ENCODE measurements at regions not wholly inside any gene's neighbourhood (a gene's known extent, or its start where the extent isn't known, plus 50 kb on each side); places are given as distances from the start of the nearest gene placed in this dataset.
A peak's percentile ranks its signal among the peaks of the same experiment; 100 is the strongest.

DNA sequence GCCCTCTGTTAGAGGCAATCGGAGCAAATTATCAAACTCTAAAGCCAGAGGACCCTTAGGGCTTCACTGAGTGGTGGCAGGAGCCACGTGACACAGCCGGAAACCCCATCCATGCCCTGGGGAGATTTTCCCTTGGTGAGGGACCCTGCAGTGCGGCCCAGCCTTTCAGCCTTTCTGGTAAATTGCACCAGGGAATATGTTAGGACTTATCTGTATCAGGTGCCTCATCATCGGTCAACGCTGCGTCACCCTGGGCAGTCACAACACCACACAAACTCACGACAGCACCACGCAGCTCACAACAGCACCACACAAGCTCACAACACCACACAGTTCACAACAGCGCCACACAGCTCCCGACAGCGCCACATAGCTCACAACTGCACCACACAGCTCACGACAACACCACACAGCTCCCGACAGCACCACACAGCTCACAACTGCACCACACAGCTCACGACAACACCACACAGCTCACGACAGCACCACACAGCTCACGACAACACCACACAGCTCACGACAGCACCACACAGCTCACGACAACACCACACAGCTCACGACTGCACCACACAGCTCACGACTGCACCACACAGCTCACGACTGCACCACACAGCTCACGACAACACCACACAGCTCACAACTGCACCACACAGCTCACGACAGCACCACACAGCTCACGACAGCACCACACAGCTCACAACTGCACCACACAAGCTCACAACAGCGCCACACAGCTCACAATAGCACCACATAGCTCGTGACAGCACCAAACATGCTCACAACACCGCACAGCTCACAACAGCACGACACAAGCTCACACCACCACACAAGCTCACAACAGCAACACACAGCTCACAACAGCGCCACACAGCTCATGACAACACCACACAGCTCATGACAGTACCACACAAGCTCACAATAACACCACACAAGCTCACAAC lies 199.0 kb downstream of the DLL1 start:
- Mint-ChIP-seq H3K27me3 (ENCODE audit: low read depth) (no peaks in the 10 kb centered on the region), H3K36me3 (no peaks in the 10 kb centered on the region), H3K27ac (no peak overlapping the region), H3K4me1 (0 out of 2 replicates have a peak, but pooled peaks cover 3% of the 10 kb centered on the region), H3K9me3 (no peaks in the 10 kb centered on the region), H3K4me3 (no peak overlapping the region)
- DNase-seq (ENCODE audit: low spot score), result peak; percentile 2
- ChIA-PET CTCF (interaction anchor here (1.2 to 1.3 kb wide), 2 partner anchors 130 to 261 kb away, joined by 4 read pairs; no protein-coding TSS in a partner anchor), POLR2A (no interaction called here)
- ATAC-seq, result no peak
- TF ChIP-seq MXD4 (CRISPR knock-in tag; IDR thresholded peaks at IDR 0.05; ENCODE audit: borderline replicate concordance) (no peak), ETV6 (CRISPR knock-in tag; IDR thresholded peaks at IDR 0.05) (no peak), ZNF423 (CRISPR knock-in tag; IDR thresholded peaks at IDR 0.05) (no peak), NR2C2 (CRISPR knock-in tag; IDR thresholded peaks at IDR 0.05) (no peak), ZNF121 (CRISPR knock-in tag; IDR thresholded peaks at IDR 0.05) (no peak), RELA (CRISPR knock-in tag; IDR thresholded peaks at IDR 0.05; ENCODE audit: borderline replicate concordance) (no peak), ZNF396 (CRISPR knock-in tag; IDR thresholded peaks at IDR 0.05; ENCODE audit: borderline replicate concordance) (no peak), HMGA2 (CRISPR knock-in tag; IDR thresholded peaks at IDR 0.05) (no peak), FOXP1 (CRISPR knock-in tag; IDR thresholded peaks at IDR 0.05; ENCODE audit: borderline replicate concordance) (no peak), ZBTB21 (CRISPR knock-in tag; IDR thresholded peaks at IDR 0.05; ENCODE audit: borderline replicate concordance) (no peak)
- TF ChIP-seq, protein P1, sequence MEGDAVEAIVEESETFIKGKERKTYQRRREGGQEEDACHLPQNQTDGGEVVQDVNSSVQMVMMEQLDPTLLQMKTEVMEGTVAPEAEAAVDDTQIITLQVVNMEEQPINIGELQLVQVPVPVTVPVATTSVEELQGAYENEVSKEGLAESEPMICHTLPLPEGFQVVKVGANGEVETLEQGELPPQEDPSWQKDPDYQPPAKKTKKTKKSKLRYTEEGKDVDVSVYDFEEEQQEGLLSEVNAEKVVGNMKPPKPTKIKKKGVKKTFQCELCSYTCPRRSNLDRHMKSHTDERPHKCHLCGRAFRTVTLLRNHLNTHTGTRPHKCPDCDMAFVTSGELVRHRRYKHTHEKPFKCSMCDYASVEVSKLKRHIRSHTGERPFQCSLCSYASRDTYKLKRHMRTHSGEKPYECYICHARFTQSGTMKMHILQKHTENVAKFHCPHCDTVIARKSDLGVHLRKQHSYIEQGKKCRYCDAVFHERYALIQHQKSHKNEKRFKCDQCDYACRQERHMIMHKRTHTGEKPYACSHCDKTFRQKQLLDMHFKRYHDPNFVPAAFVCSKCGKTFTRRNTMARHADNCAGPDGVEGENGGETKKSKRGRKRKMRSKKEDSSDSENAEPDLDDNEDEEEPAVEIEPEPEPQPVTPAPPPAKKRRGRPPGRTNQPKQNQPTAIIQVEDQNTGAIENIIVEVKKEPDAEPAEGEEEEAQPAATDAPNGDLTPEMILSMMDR (IDR thresholded peaks at IDR 0.05), result no peak
- TF ChIP-seq, protein P2, sequence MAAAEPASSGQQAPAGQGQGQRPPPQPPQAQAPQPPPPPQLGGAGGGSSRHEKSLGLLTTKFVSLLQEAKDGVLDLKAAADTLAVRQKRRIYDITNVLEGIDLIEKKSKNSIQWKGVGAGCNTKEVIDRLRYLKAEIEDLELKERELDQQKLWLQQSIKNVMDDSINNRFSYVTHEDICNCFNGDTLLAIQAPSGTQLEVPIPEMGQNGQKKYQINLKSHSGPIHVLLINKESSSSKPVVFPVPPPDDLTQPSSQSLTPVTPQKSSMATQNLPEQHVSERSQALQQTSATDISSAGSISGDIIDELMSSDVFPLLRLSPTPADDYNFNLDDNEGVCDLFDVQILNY (CRISPR knock-in tag; IDR thresholded peaks at IDR 0.05), result no peak
- TF ChIP-seq, protein P3, sequence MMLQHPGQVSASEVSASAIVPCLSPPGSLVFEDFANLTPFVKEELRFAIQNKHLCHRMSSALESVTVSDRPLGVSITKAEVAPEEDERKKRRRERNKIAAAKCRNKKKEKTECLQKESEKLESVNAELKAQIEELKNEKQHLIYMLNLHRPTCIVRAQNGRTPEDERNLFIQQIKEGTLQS (CRISPR knock-in tag; conservative IDR thresholded peaks at IDR 0.05), result no peak
- TF ChIP-seq, protein P4, sequence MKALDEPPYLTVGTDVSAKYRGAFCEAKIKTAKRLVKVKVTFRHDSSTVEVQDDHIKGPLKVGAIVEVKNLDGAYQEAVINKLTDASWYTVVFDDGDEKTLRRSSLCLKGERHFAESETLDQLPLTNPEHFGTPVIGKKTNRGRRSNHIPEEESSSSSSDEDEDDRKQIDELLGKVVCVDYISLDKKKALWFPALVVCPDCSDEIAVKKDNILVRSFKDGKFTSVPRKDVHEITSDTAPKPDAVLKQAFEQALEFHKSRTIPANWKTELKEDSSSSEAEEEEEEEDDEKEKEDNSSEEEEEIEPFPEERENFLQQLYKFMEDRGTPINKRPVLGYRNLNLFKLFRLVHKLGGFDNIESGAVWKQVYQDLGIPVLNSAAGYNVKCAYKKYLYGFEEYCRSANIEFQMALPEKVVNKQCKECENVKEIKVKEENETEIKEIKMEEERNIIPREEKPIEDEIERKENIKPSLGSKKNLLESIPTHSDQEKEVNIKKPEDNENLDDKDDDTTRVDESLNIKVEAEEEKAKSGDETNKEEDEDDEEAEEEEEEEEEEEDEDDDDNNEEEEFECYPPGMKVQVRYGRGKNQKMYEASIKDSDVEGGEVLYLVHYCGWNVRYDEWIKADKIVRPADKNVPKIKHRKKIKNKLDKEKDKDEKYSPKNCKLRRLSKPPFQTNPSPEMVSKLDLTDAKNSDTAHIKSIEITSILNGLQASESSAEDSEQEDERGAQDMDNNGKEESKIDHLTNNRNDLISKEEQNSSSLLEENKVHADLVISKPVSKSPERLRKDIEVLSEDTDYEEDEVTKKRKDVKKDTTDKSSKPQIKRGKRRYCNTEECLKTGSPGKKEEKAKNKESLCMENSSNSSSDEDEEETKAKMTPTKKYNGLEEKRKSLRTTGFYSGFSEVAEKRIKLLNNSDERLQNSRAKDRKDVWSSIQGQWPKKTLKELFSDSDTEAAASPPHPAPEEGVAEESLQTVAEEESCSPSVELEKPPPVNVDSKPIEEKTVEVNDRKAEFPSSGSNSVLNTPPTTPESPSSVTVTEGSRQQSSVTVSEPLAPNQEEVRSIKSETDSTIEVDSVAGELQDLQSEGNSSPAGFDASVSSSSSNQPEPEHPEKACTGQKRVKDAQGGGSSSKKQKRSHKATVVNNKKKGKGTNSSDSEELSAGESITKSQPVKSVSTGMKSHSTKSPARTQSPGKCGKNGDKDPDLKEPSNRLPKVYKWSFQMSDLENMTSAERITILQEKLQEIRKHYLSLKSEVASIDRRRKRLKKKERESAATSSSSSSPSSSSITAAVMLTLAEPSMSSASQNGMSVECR (CRISPR knock-in tag; IDR thresholded peaks at IDR 0.05; ENCODE audit: borderline replicate concordance), result no peak
- TF ChIP-seq, protein P5, sequence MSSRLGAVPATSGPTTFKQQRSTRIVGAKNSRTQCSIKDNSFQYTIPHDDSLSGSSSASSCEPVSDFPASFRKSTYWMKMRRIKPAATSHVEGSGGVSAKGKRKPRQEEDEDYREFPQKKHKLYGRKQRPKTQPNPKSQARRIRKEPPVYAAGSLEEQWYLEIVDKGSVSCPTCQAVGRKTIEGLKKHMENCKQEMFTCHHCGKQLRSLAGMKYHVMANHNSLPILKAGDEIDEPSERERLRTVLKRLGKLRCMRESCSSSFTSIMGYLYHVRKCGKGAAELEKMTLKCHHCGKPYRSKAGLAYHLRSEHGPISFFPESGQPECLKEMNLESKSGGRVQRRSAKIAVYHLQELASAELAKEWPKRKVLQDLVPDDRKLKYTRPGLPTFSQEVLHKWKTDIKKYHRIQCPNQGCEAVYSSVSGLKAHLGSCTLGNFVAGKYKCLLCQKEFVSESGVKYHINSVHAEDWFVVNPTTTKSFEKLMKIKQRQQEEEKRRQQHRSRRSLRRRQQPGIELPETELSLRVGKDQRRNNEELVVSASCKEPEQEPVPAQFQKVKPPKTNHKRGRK (CRISPR knock-in tag; IDR thresholded peaks at IDR 0.05; ENCODE audit: borderline replicate concordance), result no peak
- TF ChIP-seq, protein P6, sequence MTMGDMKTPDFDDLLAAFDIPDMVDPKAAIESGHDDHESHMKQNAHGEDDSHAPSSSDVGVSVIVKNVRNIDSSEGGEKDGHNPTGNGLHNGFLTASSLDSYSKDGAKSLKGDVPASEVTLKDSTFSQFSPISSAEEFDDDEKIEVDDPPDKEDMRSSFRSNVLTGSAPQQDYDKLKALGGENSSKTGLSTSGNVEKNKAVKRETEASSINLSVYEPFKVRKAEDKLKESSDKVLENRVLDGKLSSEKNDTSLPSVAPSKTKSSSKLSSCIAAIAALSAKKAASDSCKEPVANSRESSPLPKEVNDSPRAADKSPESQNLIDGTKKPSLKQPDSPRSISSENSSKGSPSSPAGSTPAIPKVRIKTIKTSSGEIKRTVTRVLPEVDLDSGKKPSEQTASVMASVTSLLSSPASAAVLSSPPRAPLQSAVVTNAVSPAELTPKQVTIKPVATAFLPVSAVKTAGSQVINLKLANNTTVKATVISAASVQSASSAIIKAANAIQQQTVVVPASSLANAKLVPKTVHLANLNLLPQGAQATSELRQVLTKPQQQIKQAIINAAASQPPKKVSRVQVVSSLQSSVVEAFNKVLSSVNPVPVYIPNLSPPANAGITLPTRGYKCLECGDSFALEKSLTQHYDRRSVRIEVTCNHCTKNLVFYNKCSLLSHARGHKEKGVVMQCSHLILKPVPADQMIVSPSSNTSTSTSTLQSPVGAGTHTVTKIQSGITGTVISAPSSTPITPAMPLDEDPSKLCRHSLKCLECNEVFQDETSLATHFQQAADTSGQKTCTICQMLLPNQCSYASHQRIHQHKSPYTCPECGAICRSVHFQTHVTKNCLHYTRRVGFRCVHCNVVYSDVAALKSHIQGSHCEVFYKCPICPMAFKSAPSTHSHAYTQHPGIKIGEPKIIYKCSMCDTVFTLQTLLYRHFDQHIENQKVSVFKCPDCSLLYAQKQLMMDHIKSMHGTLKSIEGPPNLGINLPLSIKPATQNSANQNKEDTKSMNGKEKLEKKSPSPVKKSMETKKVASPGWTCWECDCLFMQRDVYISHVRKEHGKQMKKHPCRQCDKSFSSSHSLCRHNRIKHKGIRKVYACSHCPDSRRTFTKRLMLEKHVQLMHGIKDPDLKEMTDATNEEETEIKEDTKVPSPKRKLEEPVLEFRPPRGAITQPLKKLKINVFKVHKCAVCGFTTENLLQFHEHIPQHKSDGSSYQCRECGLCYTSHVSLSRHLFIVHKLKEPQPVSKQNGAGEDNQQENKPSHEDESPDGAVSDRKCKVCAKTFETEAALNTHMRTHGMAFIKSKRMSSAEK (CRISPR knock-in tag; IDR thresholded peaks at IDR 0.05; ENCODE audit: borderline replicate concordance), result no peak
- TF ChIP-seq, protein P7, sequence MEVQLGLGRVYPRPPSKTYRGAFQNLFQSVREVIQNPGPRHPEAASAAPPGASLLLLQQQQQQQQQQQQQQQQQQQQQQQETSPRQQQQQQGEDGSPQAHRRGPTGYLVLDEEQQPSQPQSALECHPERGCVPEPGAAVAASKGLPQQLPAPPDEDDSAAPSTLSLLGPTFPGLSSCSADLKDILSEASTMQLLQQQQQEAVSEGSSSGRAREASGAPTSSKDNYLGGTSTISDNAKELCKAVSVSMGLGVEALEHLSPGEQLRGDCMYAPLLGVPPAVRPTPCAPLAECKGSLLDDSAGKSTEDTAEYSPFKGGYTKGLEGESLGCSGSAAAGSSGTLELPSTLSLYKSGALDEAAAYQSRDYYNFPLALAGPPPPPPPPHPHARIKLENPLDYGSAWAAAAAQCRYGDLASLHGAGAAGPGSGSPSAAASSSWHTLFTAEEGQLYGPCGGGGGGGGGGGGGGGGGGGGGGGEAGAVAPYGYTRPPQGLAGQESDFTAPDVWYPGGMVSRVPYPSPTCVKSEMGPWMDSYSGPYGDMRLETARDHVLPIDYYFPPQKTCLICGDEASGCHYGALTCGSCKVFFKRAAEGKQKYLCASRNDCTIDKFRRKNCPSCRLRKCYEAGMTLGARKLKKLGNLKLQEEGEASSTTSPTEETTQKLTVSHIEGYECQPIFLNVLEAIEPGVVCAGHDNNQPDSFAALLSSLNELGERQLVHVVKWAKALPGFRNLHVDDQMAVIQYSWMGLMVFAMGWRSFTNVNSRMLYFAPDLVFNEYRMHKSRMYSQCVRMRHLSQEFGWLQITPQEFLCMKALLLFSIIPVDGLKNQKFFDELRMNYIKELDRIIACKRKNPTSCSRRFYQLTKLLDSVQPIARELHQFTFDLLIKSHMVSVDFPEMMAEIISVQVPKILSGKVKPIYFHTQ (CRISPR knock-in tag; IDR thresholded peaks at IDR 0.05), result no peak

Measured in WTC11 (cell line).